Urinary bladder (tissue), 3 donors: ENCODE measurements at regions not wholly inside any gene's neighbourhood (a gene's known extent, or its start where the extent isn't known, plus 50 kb on each side); places are given as distances from the start of the nearest gene placed in this dataset.
"Not testable (repeated sequence)": the region's sequence is repeated elsewhere in the genome, so short reads cannot be mapped to it uniquely, and the experiment has no call there.

Source experiments
- DNase-seq: peaks from one replicate; pipeline ENCODE4 v3.0.0-alpha.2; 2015; ENCODE audit errors: extremely low spot score
- H3K27ac ChIP-seq: one replicate; pipeline ENCODE4 v1.5.1; 2013; ENCODE audit warnings: low read depth, mild to moderate bottlenecking, moderate library complexity
- H3K36me3 ChIP-seq: one replicate; pipeline ENCODE4 v1.6.1; 2013; ENCODE audit warnings: mild to moderate bottlenecking, moderate library complexity; ENCODE audit not compliant: insufficient read depth
- H3K4me1 ChIP-seq: one replicate; pipeline ENCODE4 v1.6.1; 2013; ENCODE audit warnings: mild to moderate bottlenecking, moderate library complexity; ENCODE audit not compliant: insufficient read depth
- H3K4me3 ChIP-seq: one replicate; pipeline ENCODE4 v1.5.1; 2013; ENCODE audit warnings: low read depth, low read length
- WGBS: extraction: QIAGEN DNeasy Blood & Tissue Kit; methylation state at CpG from one replicate; pipeline ENCODE4 v1.1.7; 2013; 5-methylcytosine and 5-hydroxymethylcytosine counted together
- donor health status: healthy with polysubstance abuse.
- donor health status: healthy.

DNA sequence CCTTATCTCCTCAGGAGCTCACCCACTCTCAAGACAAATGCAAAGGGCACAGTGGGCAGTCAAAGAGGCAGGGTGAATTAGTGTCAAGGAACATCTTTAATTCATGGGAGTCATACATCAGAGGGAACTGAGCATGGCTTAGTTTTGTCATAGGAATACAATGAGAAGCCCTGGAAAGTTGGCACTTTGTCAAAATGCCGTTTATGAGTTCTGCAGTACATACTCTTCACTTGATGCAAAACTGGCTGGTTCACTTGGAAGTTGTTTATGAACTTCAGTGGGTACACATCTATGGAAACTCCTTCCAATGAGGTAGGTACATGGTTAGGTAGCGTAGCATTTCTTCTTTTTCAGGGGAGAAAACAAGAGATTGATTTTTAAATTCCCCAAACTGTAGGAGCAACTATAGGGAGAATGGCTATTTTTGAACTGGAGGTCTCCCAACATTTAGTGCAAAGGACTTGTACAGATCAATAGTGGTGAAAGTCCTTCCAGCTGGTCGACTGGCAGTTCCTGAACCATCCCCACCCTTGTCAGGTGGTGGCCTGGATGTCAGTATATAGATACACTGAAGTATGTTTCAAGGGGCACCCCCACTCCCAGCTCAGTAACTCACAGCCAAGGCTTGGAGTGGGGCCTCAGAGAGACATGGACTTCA, 580.5 kb downstream of the REEP3 start:
- Histone ChIP-seq H3K4me1 (no peaks in the 10 kb centered on the region), H3K27ac (no peak overlapping the region), H3K36me3 (no peaks in the 10 kb centered on the region), H3K4me3 (no peak overlapping the region)
- DNase-seq, result no peak
- WGBS, result 60% methylated on average over 3 of the region's 3 CpGs

GRCh38 chr10:64102264-64102633, 581.0 kb downstream of the REEP3 start:
- Histone ChIP-seq H3K27ac (no peak overlapping the region), H3K4me1 (no peaks in the 10 kb centered on the region), H3K36me3 (no peaks in the 10 kb centered on the region), H3K4me3 (no peak overlapping the region)
- 94% methylated on average over 1 of the region's 1 CpG for WGBS
- DNase-seq, result no peak

DNA sequence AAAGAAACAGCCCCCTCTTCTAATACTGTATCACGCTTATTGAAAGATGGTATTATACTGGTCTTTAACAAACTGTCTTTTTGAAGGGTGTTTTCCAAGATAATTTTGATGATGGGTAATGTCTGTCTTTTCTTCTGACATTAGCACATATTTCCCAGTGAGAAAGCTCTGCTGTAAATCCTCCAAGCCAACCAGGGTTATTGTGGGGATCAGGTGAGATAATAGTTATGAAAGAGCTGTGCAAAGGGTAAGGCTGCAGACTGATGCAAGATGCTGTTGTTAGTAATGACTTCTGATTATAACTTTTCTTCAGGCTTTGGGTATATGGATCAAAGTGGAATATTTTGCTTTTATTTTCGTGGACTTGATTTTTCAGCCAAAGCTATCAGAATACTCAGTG, 581.7 kb downstream of the REEP3 start:
- Histone ChIP-seq H3K27ac (no peak overlapping the region), H3K36me3 (no peaks in the 10 kb centered on the region), H3K4me1 (no peaks in the 10 kb centered on the region), H3K4me3 (no peak overlapping the region)
- 88% methylated on average over 2 of the region's 2 CpGs for WGBS
- DNase-seq, result no peak

GRCh38 chr10:64103750-64104470, 582.7 kb downstream of the REEP3 start:
- Histone ChIP-seq H3K36me3 (no peaks in the 10 kb centered on the region), H3K4me1 (no peaks in the 10 kb centered on the region), H3K4me3 (no peak overlapping the region), H3K27ac (no peak overlapping the region)
- 74% methylated on average over 6 of the region's 6 CpGs for WGBS
- no peak for DNase-seq

GRCh38 chr10:64109926-64110495, 588.8 kb downstream of the REEP3 start:
- no peak for DNase-seq
- WGBS, result 71% methylated on average over 1 of the region's 1 CpG
- Histone ChIP-seq H3K36me3 (no peaks in the 10 kb centered on the region), H3K27ac (no peak overlapping the region), H3K4me1 (no peaks in the 10 kb centered on the region), H3K4me3 (no peak overlapping the region)

- Histone ChIP-seq H3K27ac (no peak overlapping the region), H3K4me1 (no peaks in the 10 kb centered on the region), H3K36me3 (no peaks in the 10 kb centered on the region), H3K4me3 (no peak overlapping the region)
- 50% methylated on average over 2 of the region's 2 CpGs for WGBS
- no peak for DNase-seq
These were observed 591.6 kb downstream of the REEP3 start for GRCh38 chr10:64112701-64113355.

GRCh38 chr10:64113375-64113774, 592.2 kb downstream of the REEP3 start:
- Histone ChIP-seq H3K27ac (no peak overlapping the region), H3K36me3 (no peaks in the 10 kb centered on the region), H3K4me3 (no peak overlapping the region), H3K4me1 (no peaks in the 10 kb centered on the region)
- 68% methylated on average over 6 of the region's 6 CpGs for WGBS
- no peak for DNase-seq

DNA sequence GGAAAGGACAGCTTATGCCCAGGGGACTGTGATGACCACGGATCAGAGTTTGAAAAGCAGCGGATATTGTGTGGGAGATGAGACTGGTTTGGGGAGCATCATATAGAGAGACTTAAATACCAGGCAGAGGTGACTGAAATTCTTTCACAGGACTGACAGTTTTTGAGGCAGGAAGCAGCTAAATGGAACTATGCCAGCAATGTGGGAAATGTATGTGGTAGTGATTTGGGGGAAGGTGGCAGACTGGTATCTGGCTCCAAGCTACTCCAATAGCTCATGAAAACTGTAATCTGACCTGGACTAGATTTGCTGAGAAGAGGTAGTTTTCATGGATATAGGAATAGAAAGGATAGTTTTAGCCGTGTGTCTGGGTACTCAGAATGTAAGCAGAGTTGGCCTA, 592.6 kb downstream of the REEP3 start:
- Histone ChIP-seq H3K36me3 (no peaks in the 10 kb centered on the region), H3K4me1 (no peaks in the 10 kb centered on the region), H3K4me3 (no peak overlapping the region), H3K27ac (no peak overlapping the region)
- no peak for DNase-seq
- 64% methylated on average over 3 of the region's 3 CpGs for WGBS

- Histone ChIP-seq H3K27ac (no peak overlapping the region), H3K36me3 (no peaks in the 10 kb centered on the region), H3K4me3 (no peak overlapping the region), H3K4me1 (no peaks in the 10 kb centered on the region)
- 73% methylated on average over 1 of the region's 1 CpG for WGBS
- no peak for DNase-seq
These were observed 594.3 kb downstream of the REEP3 start for GRCh38 chr10:64115471-64115870.

DNA sequence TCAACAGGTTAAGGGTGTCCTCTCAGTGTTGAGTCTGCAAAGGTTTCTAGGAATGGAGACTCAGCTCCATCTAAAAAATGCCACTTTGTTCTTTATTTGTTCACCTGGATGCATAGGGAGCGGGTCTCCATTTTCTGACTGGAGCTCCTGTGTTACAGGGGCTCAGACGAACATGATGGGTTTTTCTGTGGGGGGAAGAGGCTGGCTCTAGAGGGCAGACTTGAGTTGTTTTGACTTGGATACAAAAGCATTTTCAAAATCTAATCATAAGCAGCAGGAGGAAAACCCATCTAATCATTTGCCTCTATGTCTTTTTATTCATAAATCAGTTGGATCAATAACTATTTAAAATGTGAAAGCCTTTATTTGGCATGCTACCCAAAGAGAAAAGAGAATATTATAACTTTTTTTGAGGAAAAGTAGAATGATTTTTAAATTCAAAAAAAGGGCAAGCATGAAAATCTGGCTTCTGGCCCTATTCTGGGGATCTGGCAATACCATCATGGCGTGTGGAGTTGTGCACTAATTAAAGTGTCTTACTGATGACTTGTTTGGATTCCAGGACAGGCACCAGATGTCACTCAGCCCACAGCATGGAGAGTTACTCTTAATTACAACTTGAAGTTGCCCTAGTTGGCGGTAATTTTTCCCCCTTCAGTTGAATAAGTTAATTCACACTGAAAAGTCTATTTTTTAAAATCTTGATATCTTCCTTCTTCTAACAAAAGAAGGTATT, 594.9 kb downstream of the REEP3 start:
- H3K27ac ChIP-seq, result no peak overlapping the region
- no peak overlapping the region for H3K4me3 ChIP-seq
- no peak for DNase-seq
- 60% methylated on average over 4 of the region's 4 CpGs for WGBS
- H3K4me1 ChIP-seq, result no peaks in the 10 kb centered on the region
- H3K36me3 ChIP-seq, result no peaks in the 10 kb centered on the region

GRCh38 chr10:64116707-64117106, 595.5 kb downstream of the REEP3 start:
- H3K27ac ChIP-seq, result no peak overlapping the region
- H3K36me3 ChIP-seq, result no peaks in the 10 kb centered on the region
- no peak overlapping the region for H3K4me3 ChIP-seq
- H3K4me1 ChIP-seq, result no peaks in the 10 kb centered on the region
- no peak for DNase-seq
- 69% methylated on average over 1 of the region's 1 CpG for WGBS

DNA sequence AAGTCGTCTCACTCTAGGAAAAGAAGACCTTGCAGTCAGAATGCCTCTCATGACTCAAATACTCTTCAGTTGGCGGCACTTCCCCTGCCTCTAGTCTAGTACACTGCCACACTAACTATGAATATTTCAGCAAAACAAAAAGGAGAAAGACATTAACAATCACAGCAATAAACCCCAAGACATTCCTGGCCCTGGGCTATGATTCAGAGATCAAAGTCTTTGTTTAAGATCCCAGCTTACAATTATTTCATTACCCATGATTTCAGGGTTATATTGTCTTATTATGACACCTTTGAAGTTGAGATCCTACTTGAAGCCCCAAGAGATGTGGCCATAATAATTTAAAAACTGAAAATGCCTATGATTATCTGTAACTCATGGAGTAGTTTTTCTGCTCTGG, 597.5 kb downstream of the REEP3 start:
- H3K4me3 ChIP-seq, result no peak overlapping the region
- no peaks in the 10 kb centered on the region for H3K36me3 ChIP-seq
- 89% methylated on average over 2 of the region's 2 CpGs for WGBS
- H3K4me1 ChIP-seq, result no peaks in the 10 kb centered on the region
- no peak overlapping the region for H3K27ac ChIP-seq
- no peak for DNase-seq

- DNase-seq, H3K4me3 ChIP-seq, H3K36me3 ChIP-seq, H3K4me1 ChIP-seq, H3K27ac ChIP-seq: not testable (repeated sequence)
- WGBS, result 83% methylated on average over 21 of the region's 23 CpGs
These were observed 599.2 kb downstream of the REEP3 start for GRCh38 chr10:64120301-64120980.
